OCI-LY1 (cell line): ENCODE measurements at regions not wholly inside any gene's neighbourhood (a gene's known extent, or its start where the extent isn't known, plus 50 kb on each side); places are given as distances from the start of the nearest gene placed in this dataset.

Experiments
- H2AFZ ChIP-seq: fragments of 200-600 bp; sonication (generic), shearing (Covaris generic); 2 replicates; pipeline ENCODE4 v1.6.0; 2014; ENCODE audit warnings: antibody characterized with exemption, mild to moderate bottlenecking, low read length
- H3F3A ChIP-seq: fragments of 200-600 bp; sonication (generic), shearing (Covaris generic); 2 replicates; pipeline ENCODE4 v1.6.0; 2014; ENCODE audit warnings: mild to moderate bottlenecking, antibody characterized with exemption, low read length, moderate library complexity; ENCODE audit not compliant: insufficient read depth
- H3K27ac ChIP-seq: fragments of 200-600 bp; sonication (generic); 2 replicates; pipeline ENCODE4 v1.5.1; 2014; ENCODE audit warnings: low read length, mixed run types, mild to moderate bottlenecking, low read depth; ENCODE audit not compliant: poor library complexity, severe bottlenecking
- H3K27me3 ChIP-seq: fragments of 200-600 bp; sonication (generic); 2 replicates; pipeline ENCODE4 v1.6.0; 2014; ENCODE audit warnings: antibody characterized with exemption, mild to moderate bottlenecking, low read length, moderate library complexity; ENCODE audit not compliant: insufficient read depth
- H3K36me3 ChIP-seq: fragments of 200-600 bp; sonication (generic); 2 replicates; pipeline ENCODE4 v1.6.1; 2014; ENCODE audit warnings: mild to moderate bottlenecking, antibody characterized with exemption, low read length, moderate library complexity, mixed read lengths; ENCODE audit not compliant: insufficient read depth
- H3K4me1 ChIP-seq: fragments of 200-600 bp; sonication (generic); 2 replicates; pipeline ENCODE4 v1.5.1; 2014; ENCODE audit warnings: mild to moderate bottlenecking, low read length, moderate library complexity; ENCODE audit not compliant: insufficient read depth, severe bottlenecking
- H3K4me2 ChIP-seq: fragments of 200-600 bp; sonication (generic), shearing (Covaris generic); 2 replicates; pipeline ENCODE4 v1.6.1; 2014; ENCODE audit warnings: low read length
- H3K4me3 ChIP-seq: fragments of 200-600 bp; sonication (generic); 2 replicates; pipeline ENCODE4 v1.5.1; 2014; ENCODE audit warnings: low read length, low read depth, mild to moderate bottlenecking, mixed read lengths; ENCODE audit not compliant: poor library complexity, severe bottlenecking
- H3K79me2 ChIP-seq: fragments of 200-600 bp; shearing (Covaris generic); 2 replicates; pipeline ENCODE4 v1.6.1; 2016; ENCODE audit warnings: mixed run types, low read length, mixed read lengths; ENCODE audit not compliant: insufficient read depth
- H3K9ac ChIP-seq: fragments of 200-600 bp; sonication (generic), shearing (Covaris generic); 2 replicates; pipeline ENCODE4 v1.6.1; 2014; ENCODE audit warnings: mild to moderate bottlenecking, low read length, mixed read lengths
- H3K9me2 ChIP-seq: fragments of 200-600 bp; sonication (generic), shearing (Covaris generic); 2 replicates; pipeline ENCODE4 v1.6.1; 2014; ENCODE audit warnings: low read depth, mild to moderate bottlenecking, low read length, mixed read lengths
- H3K9me3 ChIP-seq: fragments of 200-600 bp; shearing (Covaris generic); 2 replicates; pipeline ENCODE4 v1.6.1; 2014; ENCODE audit warnings: low read length, mixed read lengths
- H4K20me1 ChIP-seq: fragments of 200-600 bp; sonication (generic), shearing (Covaris generic); 2 replicates; pipeline ENCODE4 v1.6.0; 2016; ENCODE audit warnings: mild to moderate bottlenecking, low read length; ENCODE audit not compliant: insufficient read depth
- EZH2 ChIP-seq: fragments of 200-600 bp; sonication (generic), shearing (Covaris generic); IDR thresholded peaks from 2 replicates; pipeline ENCODE4 v1.8.0; 2017; ENCODE audit warnings: borderline replicate concordance, mixed run types, mild to moderate bottlenecking, antibody characterized with exemption, low read length, moderate library complexity, mixed read lengths
- TF ChIP-seq, protein P1 (sequence below): fragments of 200-600 bp; sonication (generic), shearing (Covaris generic); IDR thresholded peaks from 2 replicates; pipeline ENCODE4 v1.5.1; 2017; ENCODE audit warnings: mild to moderate bottlenecking, antibody characterized with exemption, low read length, moderate library complexity, mixed read lengths

DNA sequence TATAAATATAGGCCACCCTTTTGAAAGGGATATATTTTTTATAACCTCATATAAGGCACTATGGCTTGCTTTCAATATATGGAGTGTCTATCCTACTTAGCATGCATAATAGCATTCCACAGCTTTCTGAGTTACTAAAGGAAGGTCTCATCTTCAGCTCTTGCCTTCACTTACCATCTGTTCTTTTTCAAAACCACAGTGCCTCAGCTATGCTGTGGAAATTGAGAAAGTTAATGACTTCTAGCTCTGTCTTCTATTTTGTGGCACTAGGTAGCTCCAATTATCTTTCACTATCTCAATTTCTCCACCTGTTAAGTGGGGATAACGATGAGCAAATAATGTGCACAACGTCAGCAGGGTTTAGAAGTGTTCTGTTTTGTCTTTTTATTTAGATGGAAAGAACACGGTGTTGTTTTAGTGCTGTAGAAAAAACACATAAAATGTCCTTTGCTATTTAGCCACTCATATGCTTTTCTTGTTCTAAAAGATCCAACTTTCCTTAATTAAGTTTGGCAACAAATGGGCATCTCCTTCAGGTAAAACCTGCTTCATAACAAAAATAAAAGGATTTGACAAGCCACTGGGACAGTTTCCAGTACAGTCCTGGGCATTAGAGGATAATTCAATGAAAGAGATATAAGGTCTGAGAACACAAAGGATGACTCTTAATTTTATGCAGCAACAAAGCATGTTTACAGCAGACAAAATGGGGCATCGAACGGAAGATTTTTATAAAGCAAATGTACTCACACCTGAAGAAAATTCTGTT, 462.0 kb upstream of the SYT1 start:
- no peaks in the 10 kb centered on the region for H3K9me3 ChIP-seq
- no peak overlapping the region for H2AFZ ChIP-seq
- no peaks in the 10 kb centered on the region for H4K20me1 ChIP-seq
- H3K27me3 ChIP-seq, result no peaks in the 10 kb centered on the region
- no peak overlapping the region for H3K4me3 ChIP-seq
- H3F3A ChIP-seq, result no peaks in the 10 kb centered on the region
- H3K27ac ChIP-seq, result no peak overlapping the region
- H3K9ac ChIP-seq, result no peak overlapping the region
- no peaks in the 10 kb centered on the region for H3K9me2 ChIP-seq
- no peaks in the 10 kb centered on the region for H3K79me2 ChIP-seq
- no peaks in the 10 kb centered on the region for H3K4me1 ChIP-seq
- H3K4me2 ChIP-seq, result no peak overlapping the region
- no peak for TF ChIP-seq EZH2
- TF ChIP-seq, protein P1, sequence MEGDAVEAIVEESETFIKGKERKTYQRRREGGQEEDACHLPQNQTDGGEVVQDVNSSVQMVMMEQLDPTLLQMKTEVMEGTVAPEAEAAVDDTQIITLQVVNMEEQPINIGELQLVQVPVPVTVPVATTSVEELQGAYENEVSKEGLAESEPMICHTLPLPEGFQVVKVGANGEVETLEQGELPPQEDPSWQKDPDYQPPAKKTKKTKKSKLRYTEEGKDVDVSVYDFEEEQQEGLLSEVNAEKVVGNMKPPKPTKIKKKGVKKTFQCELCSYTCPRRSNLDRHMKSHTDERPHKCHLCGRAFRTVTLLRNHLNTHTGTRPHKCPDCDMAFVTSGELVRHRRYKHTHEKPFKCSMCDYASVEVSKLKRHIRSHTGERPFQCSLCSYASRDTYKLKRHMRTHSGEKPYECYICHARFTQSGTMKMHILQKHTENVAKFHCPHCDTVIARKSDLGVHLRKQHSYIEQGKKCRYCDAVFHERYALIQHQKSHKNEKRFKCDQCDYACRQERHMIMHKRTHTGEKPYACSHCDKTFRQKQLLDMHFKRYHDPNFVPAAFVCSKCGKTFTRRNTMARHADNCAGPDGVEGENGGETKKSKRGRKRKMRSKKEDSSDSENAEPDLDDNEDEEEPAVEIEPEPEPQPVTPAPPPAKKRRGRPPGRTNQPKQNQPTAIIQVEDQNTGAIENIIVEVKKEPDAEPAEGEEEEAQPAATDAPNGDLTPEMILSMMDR, result no peak
- H3K36me3 ChIP-seq, result no peaks in the 10 kb centered on the region

DNA sequence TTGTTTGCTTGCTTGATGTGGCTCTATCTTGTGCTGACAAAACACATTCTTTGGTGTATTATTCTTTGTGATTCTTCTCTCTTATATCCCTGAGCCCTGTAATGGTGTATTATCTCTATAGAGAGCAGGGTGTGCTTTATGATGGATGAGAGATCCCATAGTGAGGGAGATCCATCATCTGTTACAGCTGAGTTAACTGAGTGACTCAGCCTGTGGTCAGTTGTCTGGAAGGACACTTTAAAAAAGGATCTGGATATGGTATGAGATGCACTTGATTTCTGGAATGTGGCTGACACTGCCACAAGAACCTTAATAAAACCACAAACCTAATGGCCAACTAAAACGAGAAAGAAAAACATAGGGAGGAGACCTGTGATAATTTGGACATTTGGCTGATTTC, 461.4 kb upstream of the SYT1 start:
- Histone ChIP-seq H3K4me2 (no peak overlapping the region), H3K9me2 (no peaks in the 10 kb centered on the region), H3K79me2 (no peaks in the 10 kb centered on the region), H3K36me3 (no peaks in the 10 kb centered on the region), H3K9ac (no peak overlapping the region), H3K27ac (no peak overlapping the region), H2AFZ (no peak overlapping the region), H3K4me3 (no peak overlapping the region), H4K20me1 (no peaks in the 10 kb centered on the region), H3K9me3 (no peaks in the 10 kb centered on the region), H3K4me1 (no peaks in the 10 kb centered on the region), H3K27me3 (no peaks in the 10 kb centered on the region), H3F3A (no peaks in the 10 kb centered on the region)
- TF ChIP-seq EZH2, result no peak
- TF ChIP-seq, protein P1, result no peak

DNA sequence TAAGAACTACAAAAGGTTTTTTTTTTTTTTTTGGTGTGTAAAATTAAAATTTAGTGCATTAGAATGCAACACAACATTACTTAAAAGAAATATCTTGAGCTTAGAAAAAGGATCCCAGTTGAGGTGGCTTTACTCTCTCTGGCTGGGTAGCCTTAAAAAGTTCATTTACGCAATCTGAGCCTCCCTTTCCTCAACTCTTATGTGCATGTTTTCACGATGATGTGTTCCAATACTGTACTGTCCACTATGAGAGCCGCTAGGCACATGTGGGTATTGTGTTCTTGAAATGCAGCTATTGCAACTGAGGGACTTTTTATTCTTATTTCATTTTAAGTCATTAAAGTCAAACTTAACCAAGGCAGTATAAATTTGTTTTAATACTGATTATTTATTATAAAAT, 460.9 kb upstream of the SYT1 start:
- Histone ChIP-seq H3K4me2 (no peak overlapping the region), H3K27me3 (no peaks in the 10 kb centered on the region), H3K27ac (no peak overlapping the region), H3K36me3 (no peaks in the 10 kb centered on the region), H3F3A (no peaks in the 10 kb centered on the region), H3K9ac (no peak overlapping the region), H3K4me3 (no peak overlapping the region), H3K79me2 (no peaks in the 10 kb centered on the region), H3K9me2 (no peaks in the 10 kb centered on the region), H2AFZ (no peak overlapping the region), H3K9me3 (no peaks in the 10 kb centered on the region), H4K20me1 (no peaks in the 10 kb centered on the region), H3K4me1 (no peaks in the 10 kb centered on the region)
- no peak for TF ChIP-seq EZH2
- TF ChIP-seq, protein P1, result no peak
